Panc1 (cell line): ENCODE measurements at regions not wholly inside any gene's neighbourhood (a gene's known extent, or its start where the extent isn't known, plus 50 kb on each side); places are given as distances from the start of the nearest gene placed in this dataset.

Source experiments
- ATAC-seq: fragments of 200-7000 bp; cut with Tn5 transposase; 2 replicates; pipeline ENCODE4 v1.9.1; 2020; ENCODE audit warnings: mild to moderate bottlenecking, moderate library complexity
- BruUV-seq: library from RNA; stranded (reverse); fragments of 400-500 nt; replicated peaks from 2 replicates; lab custom pipeline; 2021; lab: Mats Ljungman, UMichigan
- CTCF ChIA-PET: fragments of 300-600 bp; sonication (Branson Sonifier 250); formaldehyde crosslinking; loops from one replicate; lab custom pipeline; 2022; ENCODE audit warnings: antibody characterized with exemption; lab: Charles Lee
- POLR2A ChIA-PET: fragments of 300-600 bp; sonication (Branson Sonifier 250); formaldehyde crosslinking; loops from one replicate; lab custom pipeline; 2022; ENCODE audit warnings: antibody characterized with exemption; lab: Charles Lee
- DNase-seq: peaks from one replicate; pipeline ENCODE4 v3.0.0-alpha.2; 2010; ENCODE audit warnings: low read depth, low spot score
- H3K27ac ChIP-seq: 2 replicates; pipeline ENCODE4 v1.5.1; 2011; ENCODE audit warnings: mild to moderate bottlenecking, low read length, inconsistent platforms
- H3K27me3 ChIP-seq: fragments of 200-500 bp; sonication (Bioruptor generic); 2 replicates; pipeline ENCODE4 v1.6.0; 2014; ENCODE audit warnings: low read length, inconsistent platforms; ENCODE audit not compliant: control insufficient read depth, insufficient read depth
- H3K36me3 ChIP-seq: fragments of 200-500 bp; sonication (Bioruptor generic); 2 replicates; pipeline ENCODE4 v1.5.1; 2014; ENCODE audit warnings: inconsistent platforms, mild to moderate bottlenecking, low read length, moderate library complexity; ENCODE audit not compliant: control insufficient read depth, insufficient read depth
- H3K4me1 ChIP-seq: 2 replicates; pipeline ENCODE4 v1.5.1; 2011; ENCODE audit warnings: inconsistent platforms, mild to moderate bottlenecking, low read length, moderate library complexity; ENCODE audit not compliant: control insufficient read depth, insufficient read depth
- H3K4me3 ChIP-seq, 2 experiments: 2 replicates each; pipeline ENCODE4 v1.5.1; 2011 to 2012; ENCODE audit warnings: low read depth in 2 of 2, low read length in 2 of 2, mild to moderate bottlenecking in 2 of 2, inconsistent platforms in 1 of 2, moderate library complexity in 1 of 2
- H3K9me3 ChIP-seq: fragments of 200-500 bp; sonication (Bioruptor generic); 2 replicates; pipeline ENCODE4 v1.5.1; 2014; ENCODE audit warnings: low read depth, mild to moderate bottlenecking, inconsistent platforms, low read length, moderate library complexity; ENCODE audit not compliant: control insufficient read depth, insufficient read depth
- POLR2AphosphoS5 ChIP-seq: IDR thresholded peaks from 2 replicates; pipeline ENCODE4 v1.6.1; 2012; ENCODE audit warnings: mild to moderate bottlenecking, low read depth, low read length, moderate library complexity
- REST ChIP-seq, 2 experiments: IDR thresholded peaks; 2 replicates each; pipeline ENCODE4 v1.6.1; 2011 to 2012; ENCODE audit warnings: low read depth in 2 of 2, control low read depth in 1 of 2, low read length in 1 of 2, mild to moderate bottlenecking in 1 of 2, moderate library complexity in 1 of 2; ENCODE audit not compliant: insufficient read depth in 1 of 2
- SIN3A ChIP-seq: IDR thresholded peaks from 2 replicates; pipeline ENCODE4 v1.6.1; 2012; ENCODE audit warnings: low read depth, mild to moderate bottlenecking, low read length, moderate library complexity, borderline replicate concordance; ENCODE audit not compliant: insufficient read depth
- TCF7L2 ChIP-seq: IDR thresholded peaks from 2 replicates; pipeline ENCODE4 v1.6.1; 2011; ENCODE audit warnings: mild to moderate bottlenecking, low read depth, low read length, inconsistent platforms
- in situ Hi-C: cut with HindIII; loops from 2 replicates; pipeline ENCODE4 v1.10.0; 2016; ENCODE audit warnings: low sequenced_read_pairs, low pct_unique_long_range_greater_than_20kb
- intact Hi-C: fragments of 100-400 bp; cut with micrococcal nuclease; formaldehyde crosslinking; loops from one replicate; pipeline ENCODE4 v1.10.0; 2022; ENCODE audit not compliant: unreplicated experiment
- TF ChIP-seq, protein P1 (sequence below): fragments of 450-650 bp; IDR thresholded peaks from 2 replicates; pipeline ENCODE4 v1.5.1; 2017; ENCODE audit warnings: mild to moderate bottlenecking

DNA sequence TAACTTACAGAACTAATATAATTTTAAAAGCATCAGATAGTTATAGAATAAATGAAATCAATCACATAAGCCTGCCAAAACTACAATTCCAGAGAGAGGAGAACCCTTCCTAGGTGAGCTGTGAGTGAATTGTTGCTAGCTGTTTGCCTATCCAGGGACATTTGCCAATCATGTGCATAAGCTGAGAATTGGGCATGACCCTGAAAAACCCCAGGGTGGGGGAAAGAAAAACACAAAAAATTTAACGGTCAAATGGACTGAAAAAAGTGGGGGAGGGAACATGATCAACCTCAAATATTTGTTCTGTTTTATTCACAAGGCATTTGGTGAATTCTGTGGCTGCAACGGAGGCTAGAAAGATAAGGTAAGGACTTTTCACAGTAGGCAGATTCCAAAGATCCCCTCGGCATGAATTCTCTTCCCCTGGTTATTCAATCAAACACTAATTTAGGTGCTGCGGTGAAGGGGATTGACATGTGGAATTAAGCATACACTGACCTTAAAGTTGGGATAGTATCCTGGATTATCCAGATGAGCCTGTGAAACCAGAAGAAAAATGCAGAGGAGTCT, 203.9 kb upstream of the RGPD4 start:
- Histone ChIP-seq H3K4me1 (no peaks in the 10 kb centered on the region), H3K27ac (no peak overlapping the region), H3K9me3 (peaks cover 8% of the 10 kb centered on the region; the same call in 1 of the 2 replicates), H3K36me3 (no peaks in the 10 kb centered on the region), H3K27me3 (no peaks in the 10 kb centered on the region), H3K4me3 (no peak overlapping the region)
- intact Hi-C loops, result no loop called here
- BruUV-seq, result no TSS peak
- no peak for ATAC-seq
- ChIA-PET CTCF (no interaction called here), POLR2A (no interaction called here)
- in situ Hi-C loops, result no loop called here
- TF ChIP-seq, protein P1, sequence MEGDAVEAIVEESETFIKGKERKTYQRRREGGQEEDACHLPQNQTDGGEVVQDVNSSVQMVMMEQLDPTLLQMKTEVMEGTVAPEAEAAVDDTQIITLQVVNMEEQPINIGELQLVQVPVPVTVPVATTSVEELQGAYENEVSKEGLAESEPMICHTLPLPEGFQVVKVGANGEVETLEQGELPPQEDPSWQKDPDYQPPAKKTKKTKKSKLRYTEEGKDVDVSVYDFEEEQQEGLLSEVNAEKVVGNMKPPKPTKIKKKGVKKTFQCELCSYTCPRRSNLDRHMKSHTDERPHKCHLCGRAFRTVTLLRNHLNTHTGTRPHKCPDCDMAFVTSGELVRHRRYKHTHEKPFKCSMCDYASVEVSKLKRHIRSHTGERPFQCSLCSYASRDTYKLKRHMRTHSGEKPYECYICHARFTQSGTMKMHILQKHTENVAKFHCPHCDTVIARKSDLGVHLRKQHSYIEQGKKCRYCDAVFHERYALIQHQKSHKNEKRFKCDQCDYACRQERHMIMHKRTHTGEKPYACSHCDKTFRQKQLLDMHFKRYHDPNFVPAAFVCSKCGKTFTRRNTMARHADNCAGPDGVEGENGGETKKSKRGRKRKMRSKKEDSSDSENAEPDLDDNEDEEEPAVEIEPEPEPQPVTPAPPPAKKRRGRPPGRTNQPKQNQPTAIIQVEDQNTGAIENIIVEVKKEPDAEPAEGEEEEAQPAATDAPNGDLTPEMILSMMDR, result no peak
- TF ChIP-seq REST (IDR thresholded peaks at IDR 0.05; ENCODE audit: insufficient read depth in 1 of 2, low read depth in 2 of 2, low read length in 1 of 2), result no peak
- TF ChIP-seq SIN3A, result no peak
- TF ChIP-seq POLR2AphosphoS5, result no peak
- TF ChIP-seq TCF7L2, result no peak
- DNase-seq, result no peak

DNA sequence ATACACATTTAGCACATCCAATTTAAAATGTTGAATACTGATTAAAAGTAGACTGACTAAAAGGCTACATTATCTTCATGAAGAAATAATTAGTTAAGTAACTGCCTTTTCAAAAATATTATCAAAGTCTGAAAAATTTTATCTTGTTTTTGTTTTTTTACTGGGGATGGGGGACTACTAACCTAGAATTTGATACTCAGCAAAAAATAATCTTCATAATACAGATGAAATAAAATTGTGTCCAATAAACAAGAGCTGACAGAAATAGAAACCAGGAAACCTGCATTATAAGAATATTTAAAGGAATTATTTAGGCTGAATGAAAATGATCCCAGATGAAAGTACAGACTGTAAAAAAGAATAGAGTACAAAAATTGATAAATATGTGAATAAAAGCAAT, 200.7 kb upstream of the RGPD4 start:
- Histone ChIP-seq H3K4me3 (no peak overlapping the region), H3K27ac (no peak overlapping the region), H3K36me3 (no peaks in the 10 kb centered on the region), H3K4me1 (no peaks in the 10 kb centered on the region), H3K9me3 (no peaks in the 10 kb centered on the region), H3K27me3 (no peaks in the 10 kb centered on the region)
- ATAC-seq (no peak), DNase-seq (no peak)
- ChIA-PET CTCF (no interaction called here), POLR2A (no interaction called here)
- in situ Hi-C loops, result no loop called here
- intact Hi-C loops, result no loop called here
- no TSS peak for BruUV-seq
- TF ChIP-seq SIN3A (no peak), REST (IDR thresholded peaks at IDR 0.05; ENCODE audit: insufficient read depth in 1 of 2, low read depth in 2 of 2, low read length in 1 of 2) (no peak), TCF7L2 (no peak), POLR2AphosphoS5 (no peak)
- TF ChIP-seq, protein P1, result no peak
